H1 (cell line): ENCODE measurements at regions not wholly inside any gene's neighbourhood (a gene's known extent, or its start where the extent isn't known, plus 50 kb on each side); places are given as distances from the start of the nearest gene placed in this dataset.

Experiments used
- CTCF ChIA-PET: fragments of 300-600 bp; sonication (Branson Sonifier 250); formaldehyde crosslinking; loops from one replicate; lab custom pipeline; 2021; ENCODE audit not compliant: partially characterized antibody; lab: Charles Lee
- POLR2A ChIA-PET: fragments of 300-600 bp; sonication (Branson Sonifier 250); formaldehyde crosslinking; loops from one replicate; lab custom pipeline; 2021; ENCODE audit warnings: inconsistent platforms; ENCODE audit not compliant: partially characterized antibody; lab: Charles Lee
- DNase-seq, 2 experiments: peaks; one replicate each; pipeline versions ENCODE4 v3.0.0 to v3.0.0-alpha.2; 2010 to 2022; ENCODE audit warnings: low spot score in 2 of 2, low read depth in 1 of 2, mixed read lengths in 1 of 2
- FAIRE-seq: peaks from 2 replicates; lab custom pipeline; 2011; peaks lifted over from hg19 to GRCh38; lab: Jason Lieb, UNC
- H2AFZ ChIP-seq: 2 replicates; pipeline ENCODE4 v1.8.1; 2012; ENCODE audit warnings: low read length, inconsistent platforms
- H2AK5ac ChIP-seq: 2 replicates; pipeline ENCODE4 v1.6.1; 2013; ENCODE audit warnings: low read depth, low read length
- H2BK120ac ChIP-seq: replicated peaks from 2 replicates; pipeline ENCODE3; 2013; ENCODE audit warnings: low read depth, low read length, inconsistent platforms
- H2BK12ac ChIP-seq: 2 replicates; pipeline ENCODE4 v1.6.1; 2013; ENCODE audit warnings: low read depth, low read length
- H2BK15ac ChIP-seq: 2 replicates; pipeline ENCODE4 v1.6.1; 2013; ENCODE audit warnings: low read length
- H2BK20ac ChIP-seq: 2 replicates; pipeline ENCODE4 v1.6.1; 2013; ENCODE audit warnings: low read length
- H2BK5ac ChIP-seq: 2 replicates; pipeline ENCODE4 v1.6.1; 2013; ENCODE audit warnings: low read depth, low read length
- H3K14ac ChIP-seq: 2 replicates; pipeline ENCODE4 v1.6.1; 2013; ENCODE audit warnings: inconsistent platforms; ENCODE audit not compliant: insufficient read length
- H3K18ac ChIP-seq: 2 replicates; pipeline ENCODE4 v1.6.1; 2013; ENCODE audit warnings: low read length; ENCODE audit errors: extremely low read depth
- H3K23ac ChIP-seq: 2 replicates; pipeline ENCODE4 v1.6.1; 2013; ENCODE audit warnings: inconsistent platforms; ENCODE audit not compliant: insufficient read length
- H3K23me2 ChIP-seq: 2 replicates; pipeline ENCODE4 v1.6.1; 2013; ENCODE audit warnings: low read depth, low read length
- H3K27ac ChIP-seq: 2 replicates; pipeline ENCODE4 v1.6.1; 2011; ENCODE audit warnings: low read depth, low read length, inconsistent platforms
- H3K27me3 ChIP-seq, 4 experiments: replicated peaks in 1 of 4; 1 replicate in 1 of 4; 2 replicates in 3 of 4; pipeline versions ENCODE4 v1.6.1 to v1.8.1; 2011 to 2013; ENCODE audit warnings: low read length in 3 of 4, mild to moderate bottlenecking in 3 of 4, inconsistent platforms in 2 of 4, mixed read lengths in 2 of 4, moderate library complexity in 1 of 4; ENCODE audit not compliant: control insufficient read depth in 3 of 4, insufficient read depth in 3 of 4; ENCODE audit errors: extremely low read depth in 1 of 4
- H3K36me3 ChIP-seq, 4 experiments: 2 replicates each; pipeline versions ENCODE4 v1.6.1 to v1.8.1; 2011 to 2013; ENCODE audit warnings: mild to moderate bottlenecking in 4 of 4, low read length in 3 of 4, moderate library complexity in 2 of 4, control low read depth in 1 of 4, inconsistent platforms in 1 of 4; ENCODE audit not compliant: insufficient read depth in 4 of 4, control insufficient read depth in 2 of 4
- H3K4ac ChIP-seq: replicated peaks from 2 replicates; pipeline ENCODE3; 2013; ENCODE audit warnings: low read length, low read depth, mixed read lengths, inconsistent platforms; ENCODE audit not compliant: insufficient read length
- H3K4me1 ChIP-seq, 4 experiments: replicated peaks in 1 of 4; 1 replicate in 1 of 4; 2 replicates in 3 of 4; pipeline versions ENCODE4 v1.6.1 to v1.8.1; 2011 to 2013; ENCODE audit warnings: low read length in 3 of 4, inconsistent platforms in 2 of 4, mixed read lengths in 1 of 4; ENCODE audit not compliant: insufficient read depth in 4 of 4, control insufficient read depth in 3 of 4
- H3K4me2 ChIP-seq, 2 experiments: 2 replicates each; pipeline versions ENCODE4 v1.6.1 to v1.8.1; 2011 to 2013; ENCODE audit warnings: low read depth in 2 of 2, low read length in 2 of 2, control low read depth in 1 of 2, inconsistent platforms in 1 of 2, mild to moderate bottlenecking in 1 of 2; ENCODE audit not compliant: insufficient read depth in 1 of 2
- H3K4me3 ChIP-seq, 4 experiments: fragments of 200-600, 300-600 bp in 1 of 4; sonication (generic), shearing (Covaris generic), sonication (Bioruptor Twin) in 1 of 4; 2 replicates each; pipeline versions ENCODE4 v1.5.1 to v1.8.1; 2011 to 2016; ENCODE audit warnings: low read length in 4 of 4, low read depth in 3 of 4, control low read depth in 2 of 4, inconsistent platforms in 2 of 4, mild to moderate bottlenecking in 2 of 4, mixed read lengths in 1 of 4, moderate library complexity in 1 of 4; ENCODE audit not compliant: insufficient read depth in 2 of 4; ENCODE audit errors: extremely low read depth in 1 of 4
- H3K56ac ChIP-seq: replicated peaks from 2 replicates; pipeline ENCODE3; 2013; ENCODE audit warnings: low read depth, mild to moderate bottlenecking, mixed read lengths, low read length, inconsistent platforms; ENCODE audit not compliant: insufficient read length
- H3K79me1 ChIP-seq: 2 replicates; pipeline ENCODE4 v1.6.1; 2013; ENCODE audit warnings: low read depth, low read length, control low read depth
- H3K79me2 ChIP-seq, 2 experiments: 2 replicates each; pipeline versions ENCODE4 v1.6.1 to v1.8.1; 2012 to 2013; ENCODE audit warnings: low read length in 2 of 2, mild to moderate bottlenecking in 2 of 2, inconsistent platforms in 1 of 2; ENCODE audit not compliant: insufficient read depth in 2 of 2, control insufficient read depth in 1 of 2
- H3K9ac ChIP-seq, 4 experiments: replicated peaks in 1 of 4; 1 replicate in 1 of 4; 2 replicates in 3 of 4; pipeline versions ENCODE4 v1.6.1 to v1.8.1; 2011 to 2013; ENCODE audit warnings: low read depth in 3 of 4, low read length in 3 of 4, control low read depth in 2 of 4, mild to moderate bottlenecking in 2 of 4, moderate library complexity in 2 of 4, inconsistent platforms in 1 of 4; ENCODE audit errors: extremely low read depth in 1 of 4
- H3K9me3 ChIP-seq, 2 experiments: 2 replicates each; pipeline versions ENCODE4 v1.6.1 to v1.8.1; 2012 to 2013; ENCODE audit warnings: mild to moderate bottlenecking in 2 of 2, moderate library complexity in 2 of 2, control low read depth in 1 of 2, inconsistent platforms in 1 of 2, low read depth in 1 of 2, low read length in 1 of 2, mixed read lengths in 1 of 2; ENCODE audit not compliant: insufficient read depth in 2 of 2
- H4K20me1 ChIP-seq, 2 experiments: replicated peaks in 1 of 2; 2 replicates each; pipeline versions ENCODE3 to v1.8.1; 2011 to 2013; ENCODE audit warnings: inconsistent platforms in 2 of 2, low read length in 2 of 2, mild to moderate bottlenecking in 1 of 2; ENCODE audit not compliant: insufficient read depth in 2 of 2, control insufficient read depth in 1 of 2
- H4K5ac ChIP-seq: 2 replicates; pipeline ENCODE4 v1.6.1; 2013; ENCODE audit warnings: low read length, low read depth, mixed read lengths, inconsistent platforms; ENCODE audit not compliant: insufficient read length
- H4K8ac ChIP-seq: 2 replicates; pipeline ENCODE4 v1.8.0; 2013; ENCODE audit warnings: mild to moderate bottlenecking, moderate library complexity, low read length, inconsistent platforms; ENCODE audit not compliant: insufficient read depth; ENCODE audit errors: extremely low read depth
- H4K91ac ChIP-seq: replicated peaks from 2 replicates; pipeline ENCODE3; 2013; ENCODE audit warnings: low read length, mixed read lengths, inconsistent platforms; ENCODE audit not compliant: insufficient read length
- CTCF ChIP-seq, 3 experiments: IDR thresholded peaks; 1 replicate in 2 of 3; 2 replicates in 1 of 3; pipeline versions ENCODE4 v1.5.1 to v1.6.1; 2011; ENCODE audit warnings: low read length in 3 of 3, mild to moderate bottlenecking in 3 of 3, inconsistent platforms in 2 of 3, low read depth in 1 of 3, moderate library complexity in 1 of 3; ENCODE audit not compliant: insufficient read depth in 1 of 3; ENCODE audit errors: control extremely low read depth in 1 of 3
- JUN ChIP-seq: IDR thresholded peaks from 2 replicates; pipeline ENCODE4 v1.6.1; 2011; ENCODE audit warnings: low read depth, mild to moderate bottlenecking, improper control_type of control experiment, low read length
- RAD21 ChIP-seq, 2 experiments: IDR thresholded peaks in 1 of 2; conservative IDR thresholded peaks in 1 of 2; 2 replicates each; pipeline ENCODE4 v1.6.1; 2011; ENCODE audit warnings: low read depth in 2 of 2, low read length in 2 of 2, improper control_type of control experiment in 1 of 2, inconsistent platforms in 1 of 2, mild to moderate bottlenecking in 1 of 2, moderate library complexity in 1 of 2
- WGBS, 2 experiments: shearing (Covaris generic) in 1 of 2; methylation state at CpG; one replicate each; pipeline versions ENCODE4 v1.1.6 to v1.1.7; 2013 to 2015; ENCODE audit warnings: low lambda C conversion rate in 2 of 2, mixed read lengths in 2 of 2, inconsistent platforms in 1 of 2, low coverage in 1 of 2, missing lambda C conversion rate in 1 of 2; ENCODE audit not compliant: insufficient replicate concordance in 2 of 2, insufficient coverage in 1 of 2, insufficient read length in 1 of 2; ENCODE audit errors: extremely low coverage in 1 of 2, missing lambda C conversion rate in 1 of 2; 5-methylcytosine and 5-hydroxymethylcytosine counted together

DNA sequence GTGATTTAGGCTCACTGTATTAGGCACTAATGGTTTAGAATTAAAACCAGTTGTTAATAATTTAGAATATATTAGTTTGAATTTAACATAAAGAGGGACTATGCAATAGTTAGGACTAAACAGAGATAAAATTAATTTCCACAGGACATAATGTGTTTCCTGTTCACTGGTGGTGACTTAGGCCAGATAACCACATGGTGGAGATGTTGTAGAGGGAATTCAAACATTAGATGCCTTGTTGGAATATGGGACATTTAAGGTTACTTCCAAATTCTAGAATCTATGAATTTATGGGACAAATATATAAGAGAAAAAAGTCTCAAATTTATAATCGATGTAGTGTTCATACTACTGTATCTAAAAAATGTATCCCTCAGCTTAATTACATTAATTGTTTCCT is 615.5 kb upstream of the KLHL1 start:
- Histone ChIP-seq H4K5ac (no peak overlapping the region), H3K4me1 (no peaks in the 10 kb centered on the region), H2BK15ac (no peak overlapping the region), H3K79me1 (no peaks in the 10 kb centered on the region), H3K18ac (no peak overlapping the region), H3K36me3 (no peaks in the 10 kb centered on the region), H2BK12ac (no peak overlapping the region), H2BK20ac (no peak overlapping the region), H4K8ac (no peak overlapping the region), H3K4me2 (no peak overlapping the region), H3K27me3 (no peaks in the 10 kb centered on the region), H4K20me1 (no peaks in the 10 kb centered on the region), H3K56ac (no peak overlapping the region), H3K9me3 (no peaks in the 10 kb centered on the region), H2BK5ac (no peak overlapping the region), H3K14ac (no peak overlapping the region), H2AFZ (no peak overlapping the region), H3K4me3 (no peak overlapping the region), H2BK120ac (no peak overlapping the region), H4K91ac (no peak overlapping the region), H3K4ac (no peak overlapping the region), H3K9ac (no peak overlapping the region), H3K23ac (no peak overlapping the region), H3K27ac (no peak overlapping the region), H3K23me2 (no peaks in the 10 kb centered on the region), H3K79me2 (no peaks in the 10 kb centered on the region), H2AK5ac (no peak overlapping the region)
- FAIRE-seq (no peak), DNase-seq (no peak)
- WGBS, 2 experiments, result 89% methylated on average over 1 of the region's 1 CpG; no CpG with 5 or more reads in 1 of the 2 experiments
- POLR2A ChIA-PET, result no interaction called here
- peak; percentile 54 for TF ChIP-seq RAD21 (IDR thresholded peaks at IDR 0.05 in 1 of 2, conservative IDR thresholded peaks at IDR 0.05 in 1 of 2; ENCODE audit: low read depth in 2 of 2, low read length in 2 of 2)
- TF ChIP-seq CTCF (IDR thresholded peaks at IDR 0.05; ENCODE audit: control extremely low read depth in 1 of 3, insufficient read depth in 1 of 3, low read depth in 1 of 3, low read length in 3 of 3), result peak in 1 of 3 experiments; percentile 11; a peak in 1 of 4 replicates
- TF ChIP-seq JUN, result no peak
- CTCF ChIA-PET, result interaction anchor here (0.8 to 1.1 kb wide), 2 partner anchors 9 to 11 kb away, joined by 3 to 4 read pairs; no protein-coding TSS in a partner anchor
